H1 (cell line): ENCODE measurements at regions not wholly inside any gene's neighbourhood (a gene's known extent, or its start where the extent isn't known, plus 50 kb on each side); places are given as distances from the start of the nearest gene placed in this dataset.

Source experiments
- CHD7 ChIP-seq: fragments of 300-600 bp; sonication (generic); IDR thresholded peaks from 2 replicates; pipeline ENCODE4 v1.7.1; 2012; ENCODE audit warnings: low read length, moderate library complexity, mild to moderate bottlenecking, inconsistent platforms; ENCODE audit not compliant: insufficient replicate concordance

GRCh38 chr6:51463321-51463720 lies 624.1 kb downstream of the PKHD1 start (continued):
- TF ChIP-seq CHD7, result no peak
